GM21423 (cell line): ENCODE measurements at regions not wholly inside any gene's neighbourhood (a gene's known extent, or its start where the extent isn't known, plus 50 kb on each side); places are given as distances from the start of the nearest gene placed in this dataset.

Experiments used
- ATAC-seq: cut with Tn5 transposase; IDR thresholded peaks from one replicate; pipeline ENCODE4 v1.9.1; 2021; ENCODE audit warnings: mild to moderate bottlenecking, moderate library complexity; ENCODE audit not compliant: unreplicated experiment

DNA sequence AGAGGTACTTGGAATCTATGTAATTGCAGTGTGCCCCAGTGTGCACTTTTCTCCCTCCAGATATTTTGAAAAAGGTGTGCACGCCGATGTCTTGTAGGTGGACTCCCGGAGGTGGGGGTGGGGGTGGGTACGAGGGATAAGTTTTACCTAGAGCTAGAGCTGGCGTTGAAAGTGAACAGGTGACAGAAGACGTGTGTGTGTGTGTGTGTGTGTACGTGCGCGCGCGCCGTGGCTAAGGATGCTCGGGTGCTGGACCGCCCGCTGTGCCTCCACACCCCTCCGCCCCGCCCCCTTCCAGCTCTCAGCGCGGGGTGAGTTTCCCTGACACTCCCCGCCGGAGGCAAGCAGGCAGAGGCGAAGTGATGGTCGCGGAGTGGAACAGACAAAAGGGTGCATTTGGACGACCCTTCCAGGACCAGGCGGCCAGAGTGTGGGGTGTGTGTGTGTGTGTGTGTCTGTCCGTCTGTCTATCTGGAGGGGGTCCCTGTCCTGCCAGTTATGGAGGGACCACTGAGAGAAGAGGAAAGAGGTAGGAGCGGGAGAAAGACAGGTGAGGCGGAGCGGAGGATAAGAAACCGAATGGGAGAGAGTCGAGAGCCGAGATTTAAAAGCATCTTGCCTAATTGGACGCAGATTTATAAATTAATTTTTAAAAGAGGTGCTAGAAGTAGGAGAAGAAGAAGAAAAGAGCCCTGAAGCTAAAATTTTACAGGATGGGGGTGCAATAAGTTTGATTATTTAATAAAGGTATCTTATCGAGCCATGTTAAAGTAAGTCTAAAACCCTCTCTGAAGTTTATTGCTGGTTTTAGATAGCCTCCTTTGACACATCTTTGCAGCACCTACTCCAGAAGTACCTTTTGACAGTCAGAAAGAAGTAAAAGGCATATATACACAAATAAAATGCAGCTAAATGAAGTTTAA lies 335.8 kb upstream of the THRB start:
- no peak for ATAC-seq

DNA sequence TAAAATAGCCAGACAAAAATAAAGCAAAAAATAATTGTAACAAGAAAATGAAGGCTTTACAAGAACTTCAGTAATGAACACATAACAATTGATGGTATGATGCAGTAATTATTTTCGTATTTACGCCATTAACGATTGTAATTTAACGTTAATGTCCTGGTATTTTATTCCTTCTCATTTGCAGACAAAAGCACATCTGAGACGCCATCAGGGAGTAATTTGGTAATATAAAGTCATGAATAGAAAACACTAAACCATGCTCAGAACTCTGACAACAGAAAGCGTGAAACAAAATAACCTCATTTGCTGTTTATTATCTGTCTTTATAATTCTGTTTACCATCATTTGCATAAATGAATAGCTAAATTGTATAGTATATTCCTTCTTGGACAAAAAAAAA lies 336.6 kb upstream of the THRB start:
- ATAC-seq, result no peak

DNA sequence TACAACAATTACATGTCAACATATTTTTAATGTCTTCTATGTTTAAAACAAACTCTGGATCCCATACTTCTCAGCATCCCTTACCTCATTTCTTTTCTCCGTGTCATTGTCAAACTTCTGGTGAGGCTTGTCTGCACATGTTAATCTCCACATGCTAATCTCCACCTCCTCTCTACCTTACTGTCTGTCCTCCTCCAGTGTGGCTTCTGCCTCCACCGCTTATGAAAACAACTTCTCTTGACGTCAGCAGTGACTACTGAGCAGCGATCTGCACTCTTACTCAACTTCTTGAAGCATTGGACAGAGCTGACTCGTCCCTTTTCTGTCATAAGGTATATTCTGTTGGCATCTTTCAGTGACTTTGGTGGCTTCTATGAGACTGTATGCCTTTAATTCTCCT lies 338.2 kb upstream of the THRB start:
- no peak for ATAC-seq

DNA sequence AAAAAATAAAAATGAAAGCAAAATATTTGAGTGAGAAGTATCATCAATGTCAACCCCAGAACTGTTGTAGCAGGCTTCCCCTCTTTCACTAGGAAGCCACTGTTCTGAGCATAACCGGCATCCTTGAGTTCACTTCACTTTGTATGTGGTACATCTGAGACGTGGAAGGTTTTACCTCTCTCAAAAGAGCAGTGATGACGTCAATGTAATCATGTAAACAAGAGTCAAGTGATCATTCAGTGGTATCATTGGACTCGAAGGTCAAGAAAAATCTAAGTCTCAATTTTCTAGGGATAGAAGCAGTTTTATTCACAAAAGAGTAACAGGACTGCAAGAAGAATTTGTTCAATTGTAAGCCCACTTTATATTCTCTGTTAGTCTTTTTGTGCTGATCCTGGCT lies 339.8 kb upstream of the THRB start:
- no peak for ATAC-seq

DNA sequence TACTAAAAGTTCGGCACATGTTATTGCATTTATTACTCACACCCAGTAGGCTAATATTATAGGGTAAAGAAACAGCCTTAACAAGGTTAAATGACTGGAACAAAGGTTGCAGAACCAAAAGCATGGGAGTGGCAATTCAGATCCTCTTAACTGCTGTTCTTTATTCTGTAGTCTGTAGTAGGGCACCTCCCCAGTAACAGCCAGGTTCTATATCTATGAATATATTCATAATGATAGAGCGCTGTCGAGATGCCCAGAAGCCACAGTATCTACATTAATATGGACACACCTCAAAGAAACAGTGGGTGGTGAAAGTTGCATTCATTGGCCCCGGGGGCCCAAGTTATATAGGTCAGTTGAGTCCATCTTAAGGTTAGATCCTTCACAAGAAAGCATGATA lies 340.9 kb upstream of the THRB start:
- no peak for ATAC-seq

DNA sequence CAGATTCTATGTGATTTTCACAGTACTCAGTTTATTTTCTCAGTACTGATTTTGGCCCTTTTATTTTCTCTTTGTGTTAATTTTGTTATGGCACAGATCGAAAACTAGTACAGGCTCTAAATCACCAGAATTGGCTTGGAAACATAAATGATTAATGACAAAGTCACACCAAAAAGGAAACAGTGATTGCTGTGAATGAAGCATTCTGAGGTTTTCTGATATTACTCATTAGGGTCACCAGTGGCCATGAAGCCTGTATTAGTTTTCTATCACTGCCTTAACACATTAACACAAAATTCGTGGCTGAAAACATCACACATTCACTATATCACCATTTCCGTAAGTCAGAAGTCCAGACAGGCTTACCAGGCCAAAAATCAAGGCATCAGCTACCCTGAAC lies 343.0 kb upstream of the THRB start:
- ATAC-seq, result no peak

DNA sequence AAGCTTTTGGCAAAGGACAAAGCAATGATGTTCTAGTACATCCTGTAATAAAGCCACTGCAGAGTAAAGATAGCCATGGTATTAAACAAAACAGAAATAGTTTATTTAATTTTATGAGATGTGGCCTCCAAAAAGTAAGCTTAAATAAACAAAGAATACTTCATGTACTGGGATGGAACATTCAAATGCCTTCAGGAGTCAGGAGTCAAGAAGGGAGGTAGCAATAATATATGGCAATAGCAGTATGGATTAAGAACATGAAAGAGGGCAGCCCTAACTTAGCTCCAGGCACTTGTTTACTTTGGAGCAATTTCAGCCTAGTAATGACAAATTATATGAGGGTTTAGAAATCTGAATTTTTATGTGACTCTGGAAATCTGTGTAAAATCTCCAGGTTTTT lies 343.9 kb upstream of the THRB start:
- ATAC-seq, result no peak

DNA sequence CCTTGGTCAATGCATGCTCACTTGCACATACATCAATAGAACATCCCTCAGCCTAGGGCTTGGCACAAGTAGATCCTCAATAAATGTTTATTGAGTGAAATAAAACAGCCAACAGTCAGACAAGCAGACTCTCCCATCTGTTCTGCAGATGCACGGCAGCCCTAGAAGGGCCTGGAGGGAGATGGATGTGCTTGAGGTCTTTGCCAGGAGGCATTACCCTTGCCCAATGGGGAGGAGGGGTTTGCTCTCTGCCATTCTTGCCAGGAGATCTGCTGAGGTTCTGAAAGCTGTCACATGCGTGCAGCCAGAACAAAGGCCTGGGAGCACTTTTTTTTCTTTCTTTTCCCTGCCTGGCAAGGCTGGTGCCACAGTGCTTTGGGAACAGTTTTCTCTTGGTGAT lies 349.3 kb upstream of the THRB start:
- no peak for ATAC-seq

DNA sequence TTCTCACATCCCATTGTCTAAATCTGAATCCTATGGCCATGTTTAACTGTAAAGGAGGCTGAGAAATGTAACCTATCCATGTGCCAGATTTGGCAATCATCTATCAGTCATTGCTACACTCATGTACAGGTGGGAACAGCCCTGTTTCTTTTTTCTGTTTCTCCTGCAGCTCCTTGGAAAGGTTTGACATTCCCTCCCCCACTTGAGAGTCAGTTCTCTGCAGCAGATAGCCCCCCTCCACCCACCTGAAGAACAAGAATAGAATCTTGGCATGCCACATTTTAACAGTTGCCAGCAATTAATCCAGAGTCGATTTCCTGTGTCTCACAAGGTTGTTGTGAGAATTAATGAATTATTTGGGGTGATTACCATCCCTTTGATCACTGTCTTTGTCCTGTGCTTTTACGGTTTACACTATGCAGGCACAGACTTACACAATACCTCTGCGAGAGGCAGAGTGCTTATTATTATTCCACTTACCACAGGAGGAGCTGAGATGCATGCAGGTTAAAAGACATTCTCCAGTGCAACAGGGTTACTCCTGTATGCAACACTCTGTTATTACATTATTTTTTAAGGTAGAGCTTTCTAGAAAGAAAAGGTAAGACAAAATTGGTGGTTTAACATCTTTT lies 351.0 kb upstream of the THRB start:
- ATAC-seq, result no peak

DNA sequence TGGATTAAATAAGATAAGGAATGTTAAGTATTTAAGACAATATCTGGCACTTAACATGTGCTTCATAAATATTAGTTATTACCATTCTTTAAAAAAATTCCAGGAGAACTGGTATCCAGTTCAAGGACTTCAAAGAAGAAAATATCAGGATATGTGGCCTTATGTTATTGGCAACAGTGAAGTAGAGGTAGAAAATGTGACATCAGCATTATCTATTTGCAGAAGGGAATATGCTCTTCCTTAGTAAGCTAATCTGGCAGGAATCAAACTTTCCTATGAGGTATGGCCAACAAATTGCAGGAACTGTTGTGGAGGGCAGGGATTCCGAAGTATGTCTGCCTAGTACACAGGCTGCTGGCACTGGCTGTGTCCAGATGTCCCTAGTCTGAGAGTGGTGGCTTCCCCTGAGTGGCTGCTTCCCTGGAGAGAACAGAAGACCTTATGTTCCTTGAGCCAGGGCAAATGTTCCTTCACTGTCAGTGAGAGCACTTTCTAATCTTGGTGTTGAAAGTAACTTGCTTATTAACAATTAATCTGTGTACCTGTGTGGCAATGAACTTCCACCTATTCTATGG lies 351.7 kb upstream of the THRB start:
- ATAC-seq, result no peak

DNA sequence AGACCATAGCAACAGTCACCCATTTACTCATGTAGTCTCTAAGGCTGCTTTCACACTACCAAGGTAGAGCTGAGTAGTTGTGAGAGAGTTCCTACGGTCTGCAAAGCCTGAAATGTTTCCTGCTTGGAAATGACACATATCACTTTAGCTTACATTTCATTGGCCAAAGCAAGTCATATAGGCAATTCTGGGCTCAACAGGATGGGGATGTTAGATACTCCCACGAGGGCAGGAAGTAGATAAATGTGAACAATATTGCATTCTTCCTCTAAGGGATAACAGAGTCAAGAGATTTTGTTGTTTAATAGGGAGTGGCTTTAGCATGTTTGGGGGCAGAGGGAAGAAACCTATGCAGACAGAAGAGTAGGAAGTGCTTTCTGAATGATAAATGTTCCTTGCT lies 355.6 kb upstream of the THRB start:
- no peak for ATAC-seq

DNA sequence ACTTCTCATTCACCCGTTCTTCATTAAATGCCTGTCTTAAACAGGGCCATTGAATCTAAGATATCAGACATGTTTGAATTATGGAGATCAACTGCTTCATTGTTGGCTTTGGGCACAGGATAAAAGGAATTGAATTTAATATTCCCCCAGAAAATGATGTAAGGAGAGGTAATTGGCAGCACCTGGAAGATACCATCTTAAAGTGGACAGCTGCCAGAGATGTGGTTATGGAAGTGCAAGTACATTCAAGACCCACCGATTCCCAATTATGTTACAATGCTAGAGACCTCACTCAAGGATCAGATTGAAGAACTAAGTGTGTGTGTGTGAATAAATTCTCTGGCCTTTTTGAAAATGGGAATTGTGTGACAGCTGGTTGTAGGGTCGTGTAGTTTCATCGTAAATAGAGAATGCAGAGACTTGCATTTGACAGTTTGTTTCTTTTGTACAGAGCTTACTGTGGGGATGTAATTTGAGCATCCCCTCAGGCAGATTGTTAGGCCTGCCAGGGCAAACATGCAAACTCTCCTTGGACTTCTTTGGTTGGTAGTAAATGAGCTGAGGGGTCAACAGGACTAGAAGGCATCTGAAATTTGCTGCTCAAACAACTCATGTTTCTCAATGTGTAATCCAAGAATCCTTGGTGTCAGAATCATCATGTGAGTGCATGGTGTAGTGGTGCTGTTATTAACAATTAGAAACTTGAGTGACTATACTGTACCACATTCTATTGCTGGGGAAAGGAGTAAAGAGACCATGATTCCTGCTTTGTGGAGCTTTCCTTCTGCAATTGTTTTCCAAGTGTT lies 359.2 kb upstream of the THRB start:
- ATAC-seq, result no peak

DNA sequence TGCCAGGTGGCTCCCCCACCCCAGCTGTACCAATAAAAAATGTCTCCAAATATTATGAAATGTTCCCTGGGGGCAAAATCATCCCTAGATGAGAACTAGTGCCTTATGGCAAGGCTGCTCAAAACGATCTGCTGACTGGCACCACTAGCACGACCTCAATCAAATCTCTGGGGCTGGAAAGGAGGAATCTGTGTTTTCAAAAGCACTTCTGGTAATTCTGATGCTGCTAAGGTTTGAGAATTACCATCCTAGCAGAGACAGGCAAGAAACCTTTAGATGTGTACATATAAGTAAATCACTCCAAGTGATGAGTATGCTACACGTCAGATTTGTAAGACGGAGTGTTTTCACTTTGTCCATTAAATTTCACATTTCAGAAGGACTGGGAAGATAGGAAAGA lies 360.1 kb upstream of the THRB start:
- ATAC-seq, result no peak

DNA sequence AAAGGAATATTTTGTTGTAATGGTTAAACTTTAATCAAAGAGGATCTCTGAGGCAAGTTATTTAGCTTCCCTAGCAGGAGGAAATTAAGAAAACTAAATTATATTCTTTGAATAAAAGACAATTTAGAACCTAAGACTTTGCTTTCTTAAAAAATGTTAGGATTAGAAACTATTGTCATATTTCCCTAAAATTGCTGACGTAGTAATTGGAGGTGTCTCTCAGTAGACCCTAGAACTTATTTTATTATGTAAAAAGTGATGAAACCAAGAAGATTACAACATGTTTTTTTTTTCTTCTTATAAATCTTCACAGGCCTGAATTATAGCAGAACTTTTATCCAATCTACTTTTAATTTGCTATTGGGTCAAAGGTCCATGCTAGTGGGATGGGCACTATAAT lies 363.3 kb upstream of the THRB start:
- ATAC-seq, result no peak

DNA sequence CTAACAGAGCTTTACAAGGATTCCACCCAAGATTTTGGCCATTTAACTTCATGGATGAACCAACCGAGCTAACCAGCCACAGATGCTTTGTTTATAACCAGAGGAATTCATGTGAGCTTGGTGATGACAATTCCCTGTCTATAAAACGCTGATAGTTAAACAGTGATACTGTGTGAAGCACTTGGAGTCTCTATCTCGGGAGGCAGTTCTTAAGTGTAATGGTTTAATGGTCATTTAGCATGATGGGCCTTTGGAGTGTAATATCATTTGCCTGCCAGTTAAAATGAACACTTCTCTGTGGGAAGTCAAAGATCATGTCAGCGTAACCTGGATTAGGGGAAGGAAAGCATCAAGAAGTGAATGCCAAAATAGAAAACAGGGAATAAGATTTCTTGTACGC lies 368.6 kb upstream of the THRB start:
- ATAC-seq, result no peak

DNA sequence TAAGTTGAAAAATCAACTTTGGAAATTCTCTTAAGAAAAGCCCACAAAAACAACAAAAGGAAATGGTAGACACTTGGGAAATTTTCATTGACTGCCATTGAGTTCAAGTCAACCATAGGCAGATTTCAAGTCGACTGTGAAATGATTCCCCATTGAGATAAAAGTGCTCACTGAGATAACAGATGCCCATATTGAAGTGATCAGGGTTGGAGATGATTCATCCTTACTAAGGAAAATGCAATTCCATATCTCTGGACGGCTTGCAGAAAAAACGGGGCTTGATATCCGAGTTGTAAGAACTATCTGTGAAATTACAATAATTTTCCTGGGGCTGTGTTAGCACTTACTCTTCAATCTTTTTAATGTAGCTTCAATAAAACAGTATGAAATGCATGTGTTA lies 373.1 kb upstream of the THRB start:
- ATAC-seq, result no peak

DNA sequence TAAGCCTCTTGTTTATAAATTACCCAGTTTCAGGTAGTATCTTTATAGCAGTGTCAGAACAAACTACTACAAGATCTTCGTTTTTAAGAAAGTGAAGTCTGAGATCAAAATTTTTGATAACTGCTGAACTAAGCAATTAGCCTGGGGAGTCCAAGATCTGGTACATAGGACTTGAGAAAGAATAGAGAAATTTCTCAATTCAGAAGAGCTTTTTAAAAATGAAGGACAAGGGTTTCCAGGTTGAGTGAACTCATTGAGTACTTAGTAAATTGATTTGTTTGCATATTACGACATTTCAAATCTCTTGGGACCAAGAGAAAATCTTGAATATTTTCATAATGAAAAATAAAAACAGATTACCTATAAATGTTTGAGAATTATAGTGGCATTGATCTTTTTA lies 386.6 kb upstream of the THRB start:
- no peak for ATAC-seq

DNA sequence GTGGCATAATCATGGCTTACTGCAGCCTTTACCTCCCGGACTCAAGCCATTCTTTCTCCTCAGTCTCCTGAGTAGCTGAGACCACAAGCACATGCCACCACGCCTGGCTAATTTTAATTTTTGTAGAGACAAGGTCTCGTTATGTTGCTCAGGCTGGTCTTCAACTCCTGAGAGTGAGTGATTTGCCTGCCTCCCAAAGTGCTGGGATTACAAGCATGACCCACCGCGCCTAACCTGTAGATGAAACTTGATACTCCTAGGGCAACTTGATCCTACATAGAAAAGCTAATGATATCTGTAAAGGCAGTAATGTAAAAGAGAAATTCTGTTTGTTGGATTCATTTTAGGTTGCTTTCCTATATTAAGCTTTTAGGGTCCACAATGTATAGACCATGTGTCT lies 391.9 kb upstream of the THRB start:
- no peak for ATAC-seq

DNA sequence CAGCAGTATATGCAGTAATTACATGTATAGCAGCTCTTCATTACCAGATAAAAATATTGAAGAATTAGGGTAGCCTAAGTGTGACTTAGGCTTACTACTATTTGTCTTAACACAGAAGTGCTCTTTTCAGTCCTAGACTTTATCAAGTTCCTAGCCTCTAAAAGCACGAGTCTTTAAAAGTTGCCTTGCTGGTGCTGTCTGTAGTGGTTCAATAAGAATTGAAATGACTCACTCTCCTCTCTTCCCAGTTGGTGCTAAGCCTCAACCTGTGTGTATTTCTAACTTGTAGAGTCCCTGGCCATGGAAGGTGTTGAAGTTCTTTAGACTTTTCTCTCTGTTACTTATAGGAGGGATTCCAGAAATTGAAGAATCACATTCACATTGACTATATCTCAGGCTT lies 395.4 kb upstream of the THRB start:
- ATAC-seq, result no peak

DNA sequence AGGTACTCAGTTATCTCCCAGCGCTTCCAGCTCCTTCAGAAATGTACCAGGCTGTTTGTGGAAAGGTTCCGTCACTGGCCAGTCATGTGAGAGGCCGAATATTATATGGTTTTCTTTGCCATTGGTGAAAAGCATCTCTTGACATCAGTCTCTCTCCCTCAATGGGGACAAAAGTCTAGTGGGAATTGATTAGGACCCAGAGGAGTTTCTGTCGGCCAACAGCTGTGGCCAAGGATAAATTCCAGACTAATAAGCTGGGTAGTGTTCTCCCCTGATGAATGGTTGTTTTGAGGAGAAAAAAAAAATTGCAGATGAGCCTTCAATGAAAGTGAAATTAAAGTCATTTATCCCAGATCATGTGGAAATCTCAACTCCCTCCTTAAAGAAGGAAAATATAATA lies 404.7 kb upstream of the THRB start:
- ATAC-seq, result no peak

DNA sequence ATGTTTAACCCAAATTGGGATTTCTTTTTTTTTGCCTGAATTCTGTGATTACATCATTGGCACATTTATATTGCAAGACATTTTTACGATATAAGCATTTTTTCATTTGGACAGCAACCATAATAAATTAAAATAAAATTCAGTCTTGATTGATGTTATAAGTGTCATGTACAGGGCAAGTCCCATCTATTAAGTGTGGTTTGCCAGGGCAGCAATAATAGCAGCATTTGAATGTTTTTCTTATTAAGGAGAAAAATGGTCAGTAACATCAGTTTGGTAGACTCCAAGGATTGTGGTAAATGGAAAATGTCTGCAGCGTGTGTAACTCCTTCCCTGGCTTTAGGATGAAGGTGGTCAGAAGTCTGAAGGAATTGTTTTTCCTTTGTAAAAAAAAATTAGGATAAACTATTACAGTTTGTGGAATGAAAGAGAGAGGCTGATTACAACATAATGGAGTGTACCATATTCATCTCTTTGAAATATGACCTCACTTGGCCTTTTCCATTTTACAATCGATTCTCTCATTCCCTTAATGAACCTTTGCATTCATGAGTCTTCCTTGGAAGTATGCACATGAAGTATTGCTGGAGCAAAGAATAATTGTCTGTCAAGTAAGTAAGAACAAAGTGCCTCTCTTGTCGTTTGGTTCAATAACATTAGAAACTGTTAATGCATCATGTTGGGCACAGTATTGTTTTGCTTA lies 405.4 kb upstream of the THRB start:
- ATAC-seq, result no peak
